GM12872 (cell line): ENCODE measurements at regions not wholly inside any gene's neighbourhood (a gene's known extent, or its start where the extent isn't known, plus 50 kb on each side); places are given as distances from the start of the nearest gene placed in this dataset.

ENCODE experiments used
- TF ChIP-seq, protein P1 (sequence below): IDR thresholded peaks from 3 replicates; pipeline ENCODE4 v1.5.1; 2011; ENCODE audit warnings: low read depth, mild to moderate bottlenecking, low read length, moderate library complexity; ENCODE audit not compliant: insufficient read depth

DNA sequence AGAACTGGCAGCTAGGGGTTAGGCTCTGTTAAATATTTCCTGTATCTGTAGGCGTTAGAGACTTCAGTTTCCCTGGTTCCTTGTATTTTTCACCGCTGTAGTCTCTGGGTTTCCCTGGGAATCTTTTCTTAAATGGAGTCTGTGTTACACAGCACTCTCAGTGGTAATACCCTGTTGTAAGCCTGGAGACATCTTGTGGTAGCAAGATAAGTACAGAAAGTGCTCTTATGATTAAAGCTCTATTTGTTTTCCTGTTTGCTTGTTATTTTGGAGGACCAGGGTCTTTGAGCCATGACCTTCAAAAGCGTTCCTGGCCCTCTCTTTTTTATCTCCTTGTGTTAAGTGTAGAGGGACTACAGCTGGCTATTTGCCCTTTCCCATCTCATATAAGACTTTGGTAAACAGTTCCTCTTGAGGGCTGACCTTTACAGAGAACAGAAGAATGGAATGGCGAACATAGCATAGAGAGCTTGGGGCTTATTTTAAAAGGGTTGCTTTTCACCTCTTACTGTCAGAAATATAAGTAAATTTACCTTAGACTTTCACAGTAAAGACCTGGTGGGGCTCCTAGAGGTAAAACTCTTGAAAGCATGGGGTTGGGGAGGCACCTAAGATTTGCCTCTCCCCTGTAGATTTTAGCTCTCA, 782.5 kb downstream of the FAT4 start:
- TF ChIP-seq, protein P1, sequence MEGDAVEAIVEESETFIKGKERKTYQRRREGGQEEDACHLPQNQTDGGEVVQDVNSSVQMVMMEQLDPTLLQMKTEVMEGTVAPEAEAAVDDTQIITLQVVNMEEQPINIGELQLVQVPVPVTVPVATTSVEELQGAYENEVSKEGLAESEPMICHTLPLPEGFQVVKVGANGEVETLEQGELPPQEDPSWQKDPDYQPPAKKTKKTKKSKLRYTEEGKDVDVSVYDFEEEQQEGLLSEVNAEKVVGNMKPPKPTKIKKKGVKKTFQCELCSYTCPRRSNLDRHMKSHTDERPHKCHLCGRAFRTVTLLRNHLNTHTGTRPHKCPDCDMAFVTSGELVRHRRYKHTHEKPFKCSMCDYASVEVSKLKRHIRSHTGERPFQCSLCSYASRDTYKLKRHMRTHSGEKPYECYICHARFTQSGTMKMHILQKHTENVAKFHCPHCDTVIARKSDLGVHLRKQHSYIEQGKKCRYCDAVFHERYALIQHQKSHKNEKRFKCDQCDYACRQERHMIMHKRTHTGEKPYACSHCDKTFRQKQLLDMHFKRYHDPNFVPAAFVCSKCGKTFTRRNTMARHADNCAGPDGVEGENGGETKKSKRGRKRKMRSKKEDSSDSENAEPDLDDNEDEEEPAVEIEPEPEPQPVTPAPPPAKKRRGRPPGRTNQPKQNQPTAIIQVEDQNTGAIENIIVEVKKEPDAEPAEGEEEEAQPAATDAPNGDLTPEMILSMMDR: no peak

DNA sequence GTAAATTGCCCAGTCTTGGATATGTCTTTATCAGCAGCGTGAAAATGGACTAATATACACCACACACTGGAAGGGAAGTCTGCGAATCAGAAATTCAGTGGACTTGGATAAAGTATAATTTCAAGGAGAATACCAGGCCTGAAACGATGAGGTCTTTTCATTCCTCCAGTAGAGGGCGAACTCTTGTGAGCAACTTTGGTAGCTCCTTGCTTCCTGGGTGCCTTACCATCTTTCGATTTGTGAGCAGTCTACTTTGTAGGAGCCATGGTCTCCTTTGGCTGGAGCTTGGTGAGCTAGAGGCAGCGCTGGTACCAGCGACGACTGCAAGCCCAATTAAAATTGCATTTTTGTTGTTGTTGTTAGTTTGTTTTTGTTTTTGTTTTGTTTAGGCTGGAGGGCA, 791.9 kb downstream of the FAT4 start:
- TF ChIP-seq, protein P1: peak; percentile 35; the same call in 1 of the 3 replicates

DNA sequence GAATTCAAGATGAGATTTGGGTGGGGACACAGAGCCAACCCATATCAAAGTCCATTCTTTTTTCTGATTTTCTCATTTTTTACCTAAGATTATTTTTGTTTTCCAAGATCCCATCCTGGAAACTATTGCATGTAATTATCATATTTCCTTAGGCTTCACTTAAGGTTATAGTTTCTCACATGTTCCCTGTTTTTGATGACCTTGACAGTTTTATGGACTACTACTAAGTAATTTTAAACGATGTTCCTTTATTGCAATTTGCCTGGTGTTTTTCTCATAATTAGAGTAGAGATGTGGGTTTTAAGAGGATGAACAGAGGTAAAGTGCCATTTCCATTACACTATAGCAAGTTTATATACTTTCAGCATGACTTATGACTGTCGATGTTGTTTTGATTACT, 795.1 kb downstream of the FAT4 start:
- TF ChIP-seq, protein P1: no peak

DNA sequence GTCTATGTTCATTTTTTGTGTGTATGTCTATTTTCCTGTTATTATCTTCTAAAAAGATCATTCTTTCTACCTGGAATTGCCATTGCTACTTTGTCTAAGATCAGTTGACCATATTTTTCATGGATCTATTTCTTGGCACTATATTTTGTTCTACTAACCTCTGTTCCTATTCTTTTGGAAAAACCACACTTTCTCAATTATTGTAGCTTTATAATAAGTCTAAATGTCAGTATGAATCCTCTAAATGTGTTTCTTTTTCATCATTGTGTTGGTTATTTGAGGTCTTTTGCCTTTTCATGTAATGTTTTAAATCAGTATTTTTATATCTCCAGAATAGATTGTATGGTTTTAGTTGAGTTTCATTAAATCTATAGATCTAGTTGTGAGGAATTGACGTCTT, 798.3 kb downstream of the FAT4 start:
- TF ChIP-seq, protein P1: no peak

DNA sequence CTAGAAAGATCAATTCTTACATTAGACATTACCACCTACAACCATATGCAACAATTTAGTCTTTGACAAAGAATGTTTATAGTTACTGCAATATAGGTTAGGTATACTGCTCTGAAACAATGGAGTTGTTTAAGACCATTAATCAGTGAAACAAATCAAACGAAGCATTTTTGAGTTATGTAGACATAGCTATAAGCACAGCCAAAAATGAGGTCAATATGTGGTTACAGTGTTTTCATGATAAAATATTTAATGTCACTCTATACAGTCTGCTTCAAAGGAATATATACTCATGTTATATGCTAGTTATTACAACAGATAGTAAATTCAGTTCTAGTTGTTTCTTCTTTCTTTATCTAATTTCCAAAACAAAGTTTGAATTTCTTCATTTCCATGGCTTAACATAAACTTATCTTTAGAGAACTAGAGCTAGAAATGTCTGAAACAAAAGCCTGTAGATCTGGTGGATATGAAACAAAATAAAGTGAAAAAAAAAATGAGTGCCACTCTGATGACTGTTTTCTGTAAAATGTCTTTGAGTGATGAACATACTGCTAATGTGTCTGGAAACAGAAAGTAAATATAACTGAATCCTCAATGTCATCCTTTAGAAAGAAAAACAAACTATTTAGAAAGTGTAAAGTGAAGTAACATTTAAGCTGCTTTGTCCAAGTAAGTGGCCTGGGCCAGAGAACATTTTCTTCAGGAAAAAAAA, 809.0 kb downstream of the FAT4 start:
- TF ChIP-seq, protein P1: no peak

DNA sequence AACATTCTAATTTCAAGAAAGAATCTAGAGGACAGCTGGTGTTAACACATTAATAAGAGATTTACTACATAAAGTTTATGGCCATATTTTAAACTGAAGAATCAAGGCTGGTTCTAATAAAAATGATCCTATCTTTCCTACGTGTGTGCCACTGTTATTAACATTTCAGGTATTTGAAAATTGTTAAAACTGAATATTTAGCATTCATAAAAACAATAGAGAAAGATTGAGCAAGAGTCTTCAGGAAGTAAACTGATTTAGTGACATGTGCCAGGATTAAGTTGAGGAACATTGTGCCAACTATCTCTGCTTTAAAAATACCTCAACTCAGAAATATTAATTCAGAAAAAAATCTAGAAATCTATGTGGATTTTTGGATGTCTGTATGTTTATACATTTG, 810.1 kb downstream of the FAT4 start:
- TF ChIP-seq, protein P1: no peak

DNA sequence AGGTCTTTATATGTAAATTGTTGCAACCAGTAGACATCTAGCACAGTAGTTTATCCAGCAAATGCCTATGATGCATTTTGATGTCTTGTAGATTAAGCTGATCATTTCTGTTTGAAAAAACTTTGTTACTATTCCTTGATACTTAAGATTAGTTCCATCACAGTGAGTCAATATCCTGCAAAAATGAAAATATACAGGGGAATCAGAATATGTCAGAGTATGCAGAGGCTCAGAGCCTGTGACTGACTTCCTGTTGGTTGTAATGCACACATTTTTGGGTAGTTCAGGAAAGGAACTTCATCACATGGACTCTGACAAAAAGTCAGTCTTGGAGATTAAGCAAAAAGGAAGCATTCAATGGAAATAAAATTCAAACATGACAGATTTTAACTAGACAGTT, 815.5 kb downstream of the FAT4 start:
- TF ChIP-seq, protein P1: no peak
